ENCODE measurements at regions not wholly inside any gene's neighbourhood (a gene's known extent, or its start where the extent isn't known, plus 50 kb on each side); places are given as distances from the start of the nearest gene placed in this dataset.

GRCh38 chr2:216754812-216755211 lies 59.5 kb upstream of the IGFBP5 start:
- peaks cover 0 to 22% of the 10 kb centered on the region in 2 experiments; a peak in 2 of 5 replicates for H3K27me3 ChIP-seq (ENCODE audit: control insufficient read depth in 1 of 2, insufficient read depth in 2 of 2, low read length in 2 of 2)
- in situ Hi-C loops (cut with HindIII; ENCODE audit: extremely low pct_ligation_motif_present, low pct_unique_long_range_greater_than_20kb) = no loop called here
- no peak overlapping the region for H2AFZ ChIP-seq (ENCODE audit: low read length)
- H3K4me3 ChIP-seq (replicated peaks in 1 of 3; ENCODE audit: insufficient read depth in 1 of 3, low read depth in 2 of 3, low read length in 3 of 3) = no peak overlapping the region
- intact Hi-C loops (cut with micrococcal nuclease; ENCODE audit: unreplicated experiment) = no loop called here
- ChIA-PET CTCF (ENCODE audit: low intra/inter-chr PET ratio, low total read pairs) (no interaction called here), POLR2A (no interaction called here)
- no peak overlapping the region for H3K4me2 ChIP-seq (ENCODE audit: low read depth, low read length)
- ATAC-seq (no peak), DNase-seq (ENCODE audit: low spot score) (no peak), FAIRE-seq (no peak)
- H3K79me2 ChIP-seq (ENCODE audit: insufficient read depth, low read length) = no peaks in the 10 kb centered on the region
- H3K27ac ChIP-seq (ENCODE audit: extremely low read length, insufficient read depth, low read length) = no peak overlapping the region
- no peaks in the 10 kb centered on the region for H3K4me1 ChIP-seq (ENCODE audit: insufficient read depth, low read length)
- no peaks in the 10 kb centered on the region for H3K36me3 ChIP-seq (replicated peaks in 1 of 2; ENCODE audit: control insufficient read depth in 1 of 2, insufficient read depth in 2 of 2, low read length in 2 of 2)
- 10% methylated on average over 4 of the region's 7 CpGs for WGBS (ENCODE audit: low lambda C conversion rate)
- no peaks in the 10 kb centered on the region for H3K9me3 ChIP-seq (ENCODE audit: low read length)
- no TSS peak for BruUV-seq (replicated peaks)
- no peak overlapping the region for H3K9ac ChIP-seq (ENCODE audit: insufficient read depth, low read depth, low read length)
- no peaks in the 10 kb centered on the region for H4K20me1 ChIP-seq (ENCODE audit: insufficient read depth, low read length)
- no peak for TF ChIP-seq ZBTB40 (IDR thresholded peaks at IDR 0.05)
- TF ChIP-seq ZBTB40 (CRISPR knock-in tag; IDR thresholded peaks at IDR 0.05) = no peak
- TF ChIP-seq SP4 (CRISPR knock-in tag; IDR thresholded peaks at IDR 0.05) = no peak
- no peak for TF ChIP-seq SMC3 (IDR thresholded peaks at IDR 0.05; ENCODE audit: low read length)
- TF ChIP-seq RARA (CRISPR knock-in tag; IDR thresholded peaks at IDR 0.05) = no peak
- no peak for TF ChIP-seq ZNF709 (CRISPR knock-in tag; IDR thresholded peaks at IDR 0.05)
- no peak for TF ChIP-seq ZNF20 (CRISPR knock-in tag; IDR thresholded peaks at IDR 0.05)
- no peak for TF ChIP-seq JARID2 (CRISPR knock-in tag; IDR thresholded peaks at IDR 0.05; ENCODE audit: insufficient replicate concordance)
- TF ChIP-seq ZBTB3 (CRISPR knock-in tag; IDR thresholded peaks at IDR 0.05; ENCODE audit: borderline replicate concordance, low read depth) = no peak
- no peak for TF ChIP-seq CENPX (CRISPR knock-in tag; IDR thresholded peaks at IDR 0.05)
- no peak for TF ChIP-seq SALL1 (CRISPR knock-in tag; IDR thresholded peaks at IDR 0.05)
- no peak for TF ChIP-seq GLI4 (CRISPR knock-in tag; IDR thresholded peaks at IDR 0.05; ENCODE audit: borderline replicate concordance)
- no peak for TF ChIP-seq MAZ (IDR thresholded peaks at IDR 0.05; ENCODE audit: borderline replicate concordance, low read depth, low read length)
- TF ChIP-seq MAZ (CRISPR knock-in tag; IDR thresholded peaks at IDR 0.05; ENCODE audit: low read depth) = no peak
- TF ChIP-seq SRF (IDR thresholded peaks at IDR 0.05; ENCODE audit: low read depth, low read length) = no peak
- TF ChIP-seq HOMEZ (CRISPR knock-in tag; IDR thresholded peaks at IDR 0.05; ENCODE audit: low read depth) = no peak
- TF ChIP-seq ZBTB1 (CRISPR knock-in tag; IDR thresholded peaks at IDR 0.05; ENCODE audit: borderline replicate concordance) = no peak

Measured in HepG2 (cell line).